Panc1 (cell line): ENCODE measurements at regions not wholly inside any gene's neighbourhood (a gene's known extent, or its start where the extent isn't known, plus 50 kb on each side); places are given as distances from the start of the nearest gene placed in this dataset.

Experiments
- POLR2AphosphoS5 ChIP-seq: IDR thresholded peaks from 2 replicates; pipeline ENCODE4 v1.6.1; 2012; ENCODE audit warnings: mild to moderate bottlenecking, low read depth, low read length, moderate library complexity
- SIN3A ChIP-seq: IDR thresholded peaks from 2 replicates; pipeline ENCODE4 v1.6.1; 2012; ENCODE audit warnings: low read depth, mild to moderate bottlenecking, low read length, moderate library complexity, borderline replicate concordance; ENCODE audit not compliant: insufficient read depth
- TCF7L2 ChIP-seq: IDR thresholded peaks from 2 replicates; pipeline ENCODE4 v1.6.1; 2011; ENCODE audit warnings: mild to moderate bottlenecking, low read depth, low read length, inconsistent platforms
- TF ChIP-seq, protein P1 (sequence below): fragments of 450-650 bp; IDR thresholded peaks from 2 replicates; pipeline ENCODE4 v1.5.1; 2017; ENCODE audit warnings: mild to moderate bottlenecking
- TF ChIP-seq, protein P2 (sequence below), 2 experiments: IDR thresholded peaks; 2 replicates each; pipeline ENCODE4 v1.6.1; 2011 to 2012; ENCODE audit warnings: low read depth in 2 of 2, control low read depth in 1 of 2, low read length in 1 of 2, mild to moderate bottlenecking in 1 of 2, moderate library complexity in 1 of 2; ENCODE audit not compliant: insufficient read depth in 1 of 2

DNA sequence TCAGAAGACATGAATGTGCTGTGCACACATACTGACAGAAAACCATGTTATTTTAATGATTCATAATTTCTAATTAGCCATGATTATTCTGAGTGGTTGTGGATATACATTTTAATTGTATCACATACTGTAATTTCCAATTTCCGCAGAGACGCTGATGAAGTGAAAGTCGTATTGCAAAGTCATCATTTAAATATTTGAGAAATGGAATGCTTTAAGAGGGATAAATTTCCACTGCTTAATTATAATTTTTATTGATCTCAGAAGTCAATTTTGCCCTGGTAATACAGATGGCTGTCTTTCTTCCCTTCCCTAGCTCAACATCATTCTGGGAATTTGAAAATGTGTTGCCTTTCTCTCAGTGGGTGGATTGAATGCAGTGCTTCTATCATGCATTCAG lies 819.3 kb downstream of the ROBO2 start:
- TF ChIP-seq, protein P1, sequence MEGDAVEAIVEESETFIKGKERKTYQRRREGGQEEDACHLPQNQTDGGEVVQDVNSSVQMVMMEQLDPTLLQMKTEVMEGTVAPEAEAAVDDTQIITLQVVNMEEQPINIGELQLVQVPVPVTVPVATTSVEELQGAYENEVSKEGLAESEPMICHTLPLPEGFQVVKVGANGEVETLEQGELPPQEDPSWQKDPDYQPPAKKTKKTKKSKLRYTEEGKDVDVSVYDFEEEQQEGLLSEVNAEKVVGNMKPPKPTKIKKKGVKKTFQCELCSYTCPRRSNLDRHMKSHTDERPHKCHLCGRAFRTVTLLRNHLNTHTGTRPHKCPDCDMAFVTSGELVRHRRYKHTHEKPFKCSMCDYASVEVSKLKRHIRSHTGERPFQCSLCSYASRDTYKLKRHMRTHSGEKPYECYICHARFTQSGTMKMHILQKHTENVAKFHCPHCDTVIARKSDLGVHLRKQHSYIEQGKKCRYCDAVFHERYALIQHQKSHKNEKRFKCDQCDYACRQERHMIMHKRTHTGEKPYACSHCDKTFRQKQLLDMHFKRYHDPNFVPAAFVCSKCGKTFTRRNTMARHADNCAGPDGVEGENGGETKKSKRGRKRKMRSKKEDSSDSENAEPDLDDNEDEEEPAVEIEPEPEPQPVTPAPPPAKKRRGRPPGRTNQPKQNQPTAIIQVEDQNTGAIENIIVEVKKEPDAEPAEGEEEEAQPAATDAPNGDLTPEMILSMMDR, result no peak
- no peak for TF ChIP-seq POLR2AphosphoS5
- no peak for TF ChIP-seq SIN3A
- TF ChIP-seq, protein P2, sequence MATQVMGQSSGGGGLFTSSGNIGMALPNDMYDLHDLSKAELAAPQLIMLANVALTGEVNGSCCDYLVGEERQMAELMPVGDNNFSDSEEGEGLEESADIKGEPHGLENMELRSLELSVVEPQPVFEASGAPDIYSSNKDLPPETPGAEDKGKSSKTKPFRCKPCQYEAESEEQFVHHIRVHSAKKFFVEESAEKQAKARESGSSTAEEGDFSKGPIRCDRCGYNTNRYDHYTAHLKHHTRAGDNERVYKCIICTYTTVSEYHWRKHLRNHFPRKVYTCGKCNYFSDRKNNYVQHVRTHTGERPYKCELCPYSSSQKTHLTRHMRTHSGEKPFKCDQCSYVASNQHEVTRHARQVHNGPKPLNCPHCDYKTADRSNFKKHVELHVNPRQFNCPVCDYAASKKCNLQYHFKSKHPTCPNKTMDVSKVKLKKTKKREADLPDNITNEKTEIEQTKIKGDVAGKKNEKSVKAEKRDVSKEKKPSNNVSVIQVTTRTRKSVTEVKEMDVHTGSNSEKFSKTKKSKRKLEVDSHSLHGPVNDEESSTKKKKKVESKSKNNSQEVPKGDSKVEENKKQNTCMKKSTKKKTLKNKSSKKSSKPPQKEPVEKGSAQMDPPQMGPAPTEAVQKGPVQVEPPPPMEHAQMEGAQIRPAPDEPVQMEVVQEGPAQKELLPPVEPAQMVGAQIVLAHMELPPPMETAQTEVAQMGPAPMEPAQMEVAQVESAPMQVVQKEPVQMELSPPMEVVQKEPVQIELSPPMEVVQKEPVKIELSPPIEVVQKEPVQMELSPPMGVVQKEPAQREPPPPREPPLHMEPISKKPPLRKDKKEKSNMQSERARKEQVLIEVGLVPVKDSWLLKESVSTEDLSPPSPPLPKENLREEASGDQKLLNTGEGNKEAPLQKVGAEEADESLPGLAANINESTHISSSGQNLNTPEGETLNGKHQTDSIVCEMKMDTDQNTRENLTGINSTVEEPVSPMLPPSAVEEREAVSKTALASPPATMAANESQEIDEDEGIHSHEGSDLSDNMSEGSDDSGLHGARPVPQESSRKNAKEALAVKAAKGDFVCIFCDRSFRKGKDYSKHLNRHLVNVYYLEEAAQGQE (IDR thresholded peaks at IDR 0.05; ENCODE audit: insufficient read depth in 1 of 2, low read depth in 2 of 2, low read length in 1 of 2), result no peak
- no peak for TF ChIP-seq TCF7L2
